H1 (cell line): ENCODE measurements at regions not wholly inside any gene's neighbourhood (a gene's known extent, or its start where the extent isn't known, plus 50 kb on each side); places are given as distances from the start of the nearest gene placed in this dataset.

Experiments
- CTCF ChIA-PET: fragments of 300-600 bp; sonication (Branson Sonifier 250); formaldehyde crosslinking; loops from one replicate; lab custom pipeline; 2021; ENCODE audit not compliant: partially characterized antibody; lab: Charles Lee
- POLR2A ChIA-PET: fragments of 300-600 bp; sonication (Branson Sonifier 250); formaldehyde crosslinking; loops from one replicate; lab custom pipeline; 2021; ENCODE audit warnings: inconsistent platforms; ENCODE audit not compliant: partially characterized antibody; lab: Charles Lee
- DNase-seq, 2 experiments: peaks; one replicate each; pipeline versions ENCODE4 v3.0.0 to v3.0.0-alpha.2; 2010 to 2022; ENCODE audit warnings: low spot score in 2 of 2, low read depth in 1 of 2, mixed read lengths in 1 of 2
- FAIRE-seq: peaks from 2 replicates; lab custom pipeline; 2011; peaks lifted over from hg19 to GRCh38; lab: Jason Lieb, UNC
- H2AFZ ChIP-seq: 2 replicates; pipeline ENCODE4 v1.8.1; 2012; ENCODE audit warnings: low read length, inconsistent platforms
- H2AK5ac ChIP-seq: 2 replicates; pipeline ENCODE4 v1.6.1; 2013; ENCODE audit warnings: low read depth, low read length
- H2BK120ac ChIP-seq: replicated peaks from 2 replicates; pipeline ENCODE3; 2013; ENCODE audit warnings: low read depth, low read length, inconsistent platforms
- H2BK12ac ChIP-seq: 2 replicates; pipeline ENCODE4 v1.6.1; 2013; ENCODE audit warnings: low read depth, low read length
- H2BK15ac ChIP-seq: 2 replicates; pipeline ENCODE4 v1.6.1; 2013; ENCODE audit warnings: low read length
- H2BK20ac ChIP-seq: 2 replicates; pipeline ENCODE4 v1.6.1; 2013; ENCODE audit warnings: low read length
- H2BK5ac ChIP-seq: 2 replicates; pipeline ENCODE4 v1.6.1; 2013; ENCODE audit warnings: low read depth, low read length
- H3K14ac ChIP-seq: 2 replicates; pipeline ENCODE4 v1.6.1; 2013; ENCODE audit warnings: inconsistent platforms; ENCODE audit not compliant: insufficient read length
- H3K18ac ChIP-seq: 2 replicates; pipeline ENCODE4 v1.6.1; 2013; ENCODE audit warnings: low read length; ENCODE audit errors: extremely low read depth
- H3K23ac ChIP-seq: 2 replicates; pipeline ENCODE4 v1.6.1; 2013; ENCODE audit warnings: inconsistent platforms; ENCODE audit not compliant: insufficient read length
- H3K23me2 ChIP-seq: 2 replicates; pipeline ENCODE4 v1.6.1; 2013; ENCODE audit warnings: low read depth, low read length
- H3K27ac ChIP-seq: 2 replicates; pipeline ENCODE4 v1.6.1; 2011; ENCODE audit warnings: low read depth, low read length, inconsistent platforms
- H3K27me3 ChIP-seq, 4 experiments: replicated peaks in 1 of 4; 1 replicate in 1 of 4; 2 replicates in 3 of 4; pipeline versions ENCODE4 v1.6.1 to v1.8.1; 2011 to 2013; ENCODE audit warnings: low read length in 3 of 4, mild to moderate bottlenecking in 3 of 4, inconsistent platforms in 2 of 4, mixed read lengths in 2 of 4, moderate library complexity in 1 of 4; ENCODE audit not compliant: control insufficient read depth in 3 of 4, insufficient read depth in 3 of 4; ENCODE audit errors: extremely low read depth in 1 of 4
- H3K36me3 ChIP-seq, 4 experiments: 2 replicates each; pipeline versions ENCODE4 v1.6.1 to v1.8.1; 2011 to 2013; ENCODE audit warnings: mild to moderate bottlenecking in 4 of 4, low read length in 3 of 4, moderate library complexity in 2 of 4, control low read depth in 1 of 4, inconsistent platforms in 1 of 4; ENCODE audit not compliant: insufficient read depth in 4 of 4, control insufficient read depth in 2 of 4
- H3K4ac ChIP-seq: replicated peaks from 2 replicates; pipeline ENCODE3; 2013; ENCODE audit warnings: low read length, low read depth, mixed read lengths, inconsistent platforms; ENCODE audit not compliant: insufficient read length
- H3K4me1 ChIP-seq, 4 experiments: replicated peaks in 1 of 4; 1 replicate in 1 of 4; 2 replicates in 3 of 4; pipeline versions ENCODE4 v1.6.1 to v1.8.1; 2011 to 2013; ENCODE audit warnings: low read length in 3 of 4, inconsistent platforms in 2 of 4, mixed read lengths in 1 of 4; ENCODE audit not compliant: insufficient read depth in 4 of 4, control insufficient read depth in 3 of 4
- H3K4me2 ChIP-seq, 2 experiments: 2 replicates each; pipeline versions ENCODE4 v1.6.1 to v1.8.1; 2011 to 2013; ENCODE audit warnings: low read depth in 2 of 2, low read length in 2 of 2, control low read depth in 1 of 2, inconsistent platforms in 1 of 2, mild to moderate bottlenecking in 1 of 2; ENCODE audit not compliant: insufficient read depth in 1 of 2
- H3K4me3 ChIP-seq, 4 experiments: fragments of 200-600, 300-600 bp in 1 of 4; sonication (generic), shearing (Covaris generic), sonication (Bioruptor Twin) in 1 of 4; 2 replicates each; pipeline versions ENCODE4 v1.5.1 to v1.8.1; 2011 to 2016; ENCODE audit warnings: low read length in 4 of 4, low read depth in 3 of 4, control low read depth in 2 of 4, inconsistent platforms in 2 of 4, mild to moderate bottlenecking in 2 of 4, mixed read lengths in 1 of 4, moderate library complexity in 1 of 4; ENCODE audit not compliant: insufficient read depth in 2 of 4; ENCODE audit errors: extremely low read depth in 1 of 4
- H3K56ac ChIP-seq: replicated peaks from 2 replicates; pipeline ENCODE3; 2013; ENCODE audit warnings: low read depth, mild to moderate bottlenecking, mixed read lengths, low read length, inconsistent platforms; ENCODE audit not compliant: insufficient read length
- H3K79me1 ChIP-seq: 2 replicates; pipeline ENCODE4 v1.6.1; 2013; ENCODE audit warnings: low read depth, low read length, control low read depth
- H3K79me2 ChIP-seq, 2 experiments: 2 replicates each; pipeline versions ENCODE4 v1.6.1 to v1.8.1; 2012 to 2013; ENCODE audit warnings: low read length in 2 of 2, mild to moderate bottlenecking in 2 of 2, inconsistent platforms in 1 of 2; ENCODE audit not compliant: insufficient read depth in 2 of 2, control insufficient read depth in 1 of 2
- H3K9ac ChIP-seq, 4 experiments: replicated peaks in 1 of 4; 1 replicate in 1 of 4; 2 replicates in 3 of 4; pipeline versions ENCODE4 v1.6.1 to v1.8.1; 2011 to 2013; ENCODE audit warnings: low read depth in 3 of 4, low read length in 3 of 4, control low read depth in 2 of 4, mild to moderate bottlenecking in 2 of 4, moderate library complexity in 2 of 4, inconsistent platforms in 1 of 4; ENCODE audit errors: extremely low read depth in 1 of 4
- H3K9me3 ChIP-seq, 2 experiments: 2 replicates each; pipeline versions ENCODE4 v1.6.1 to v1.8.1; 2012 to 2013; ENCODE audit warnings: mild to moderate bottlenecking in 2 of 2, moderate library complexity in 2 of 2, control low read depth in 1 of 2, inconsistent platforms in 1 of 2, low read depth in 1 of 2, low read length in 1 of 2, mixed read lengths in 1 of 2; ENCODE audit not compliant: insufficient read depth in 2 of 2
- H4K20me1 ChIP-seq, 2 experiments: replicated peaks in 1 of 2; 2 replicates each; pipeline versions ENCODE3 to v1.8.1; 2011 to 2013; ENCODE audit warnings: inconsistent platforms in 2 of 2, low read length in 2 of 2, mild to moderate bottlenecking in 1 of 2; ENCODE audit not compliant: insufficient read depth in 2 of 2, control insufficient read depth in 1 of 2
- H4K5ac ChIP-seq: 2 replicates; pipeline ENCODE4 v1.6.1; 2013; ENCODE audit warnings: low read length, low read depth, mixed read lengths, inconsistent platforms; ENCODE audit not compliant: insufficient read length
- H4K8ac ChIP-seq: 2 replicates; pipeline ENCODE4 v1.8.0; 2013; ENCODE audit warnings: mild to moderate bottlenecking, moderate library complexity, low read length, inconsistent platforms; ENCODE audit not compliant: insufficient read depth; ENCODE audit errors: extremely low read depth
- H4K91ac ChIP-seq: replicated peaks from 2 replicates; pipeline ENCODE3; 2013; ENCODE audit warnings: low read length, mixed read lengths, inconsistent platforms; ENCODE audit not compliant: insufficient read length
- EP300 ChIP-seq, 2 experiments: IDR thresholded peaks; 1 replicate in 1 of 2; 2 replicates in 1 of 2; pipeline ENCODE4 v1.6.1; 2011 to 2012; ENCODE audit warnings: low read depth in 2 of 2, low read length in 2 of 2, mild to moderate bottlenecking in 2 of 2, borderline replicate concordance in 1 of 2, inconsistent platforms in 1 of 2, moderate library complexity in 1 of 2
- EZH2 ChIP-seq: fragments of 200-600 bp; sonication (generic); IDR thresholded peaks from 2 replicates; pipeline ENCODE4 v1.7.1; 2012; ENCODE audit warnings: low read depth, mild to moderate bottlenecking, moderate library complexity, low read length, inconsistent platforms; ENCODE audit not compliant: severe bottlenecking
- HDAC6 ChIP-seq: IDR thresholded peaks from one replicate; pipeline ENCODE4 v1.7.1; 2012; ENCODE audit warnings: low read depth, mild to moderate bottlenecking, inconsistent platforms, low read length, moderate library complexity
- JUND ChIP-seq: IDR thresholded peaks from 2 replicates; pipeline ENCODE4 v1.6.1; 2011; ENCODE audit warnings: mild to moderate bottlenecking, improper control_type of control experiment, low read length
- MAX ChIP-seq: IDR thresholded peaks from 2 replicates; pipeline ENCODE4 v1.6.1; 2012; ENCODE audit warnings: inconsistent platforms
- NANOG ChIP-seq: IDR thresholded peaks from 2 replicates; pipeline ENCODE4 v1.6.1; 2011; ENCODE audit warnings: low read length, low read depth, mild to moderate bottlenecking, inconsistent platforms; ENCODE audit not compliant: insufficient read depth, poor library complexity, severe bottlenecking
- RBBP5 ChIP-seq: IDR thresholded peaks from 2 replicates; pipeline ENCODE4 v1.7.1; 2012; ENCODE audit warnings: low read depth, mild to moderate bottlenecking, inconsistent platforms, low read length, moderate library complexity, borderline replicate concordance
- SP2 ChIP-seq: IDR thresholded peaks from 2 replicates; pipeline ENCODE4 v1.6.1; 2012; ENCODE audit warnings: mild to moderate bottlenecking, low read length, inconsistent platforms
- SUZ12 ChIP-seq: fragments of 200-600 bp; sonication (generic); IDR thresholded peaks from 2 replicates; pipeline ENCODE4 v1.6.1; 2012; ENCODE audit warnings: mild to moderate bottlenecking, inconsistent platforms, low read length, moderate library complexity, mixed read lengths
- YY1 ChIP-seq: IDR thresholded peaks from 2 replicates; pipeline ENCODE4 v1.6.1; 2011; ENCODE audit warnings: low read depth, mild to moderate bottlenecking, low read length
- WGBS, 2 experiments: shearing (Covaris generic) in 1 of 2; methylation state at CpG; one replicate each; pipeline versions ENCODE4 v1.1.6 to v1.1.7; 2013 to 2015; ENCODE audit warnings: low lambda C conversion rate in 2 of 2, mixed read lengths in 2 of 2, inconsistent platforms in 1 of 2, low coverage in 1 of 2, missing lambda C conversion rate in 1 of 2; ENCODE audit not compliant: insufficient replicate concordance in 2 of 2, insufficient coverage in 1 of 2, insufficient read length in 1 of 2; ENCODE audit errors: extremely low coverage in 1 of 2, missing lambda C conversion rate in 1 of 2; 5-methylcytosine and 5-hydroxymethylcytosine counted together

GRCh38 chr1:29810121-29811120 lies 574.1 kb downstream of the PTPRU start:
- Histone ChIP-seq H4K8ac (peak overlapping the region; percentile 76), H4K5ac (no peak overlapping the region), H2BK12ac (no peak overlapping the region), H3K4me2 (no peak overlapping the region), H2AFZ (no peak overlapping the region), H3K23ac (no peak overlapping the region), H3K14ac (no peak overlapping the region), H2AK5ac (no peak overlapping the region), H3K9me3 (no peaks in the 10 kb centered on the region), H3K56ac (no peak overlapping the region), H3K4me1 (peaks cover 0 to 3% (median 2%) of the 10 kb centered on the region in 4 experiments; a peak in 3 of 7 replicates), H3K27me3 (no peaks in the 10 kb centered on the region), H3K4me3 (no peak overlapping the region), H2BK120ac (no peak overlapping the region), H3K27ac (no peak overlapping the region), H3K4ac (no peak overlapping the region), H2BK15ac (no peak overlapping the region), H3K23me2 (no peaks in the 10 kb centered on the region), H3K36me3 (no peaks in the 10 kb centered on the region), H2BK5ac (no peak overlapping the region), H3K9ac (no peak overlapping the region), H3K79me2 (no peaks in the 10 kb centered on the region), H2BK20ac (no peak overlapping the region), H4K20me1 (no peaks in the 10 kb centered on the region), H3K18ac (no peak overlapping the region), H4K91ac (no peak overlapping the region), H3K79me1 (no peaks in the 10 kb centered on the region)
- DNase-seq (peak in 1 of 2 experiments; percentile 31), FAIRE-seq (no peak)
- ChIA-PET POLR2A (interaction anchor here (1.2 kb wide), 1 partner anchor 17 kb away, joined by 3 read pairs; no protein-coding TSS in a partner anchor), CTCF (interaction anchor here (0.9 to 1.4 kb wide), 5 partner anchors 10 to 271 kb away, joined by 3 to 4 read pairs (median 3); no protein-coding TSS in a partner anchor)
- 90% methylated on average over 16 of the region's 22 CpGs; no CpG with 5 or more reads in 1 of the 2 experiments for WGBS, 2 experiments
- TF ChIP-seq EZH2 = no peak
- no peak for TF ChIP-seq YY1
- TF ChIP-seq MAX = no peak
- TF ChIP-seq SUZ12 = no peak
- TF ChIP-seq RBBP5 = no peak
- TF ChIP-seq SP2 = no peak
- TF ChIP-seq EP300 (IDR thresholded peaks at IDR 0.05; ENCODE audit: borderline replicate concordance in 1 of 2, low read depth in 2 of 2, low read length in 2 of 2) = no peak
- no peak for TF ChIP-seq NANOG
- no peak for TF ChIP-seq HDAC6
- no peak for TF ChIP-seq JUND
